A549 (cell line): ENCODE measurements at regions not wholly inside any gene's neighbourhood (a gene's known extent, or its start where the extent isn't known, plus 50 kb on each side); places are given as distances from the start of the nearest gene placed in this dataset.

ENCODE experiments used
- BCL3 ChIP-seq: fragments of >200 bp; sonication (Bioruptor Twin); formaldehyde crosslinking; IDR thresholded peaks from 3 replicates; pipeline ENCODE4 v1.6.1; 2016
- BHLHE40 ChIP-seq: IDR thresholded peaks from 2 replicates; pipeline ENCODE4 v1.6.1; 2012; ENCODE audit warnings: low read depth, low read length, inconsistent platforms
- CBX2 ChIP-seq: fragments of 200-600 bp; sonication (generic); IDR thresholded peaks from 2 replicates; pipeline ENCODE4 v1.6.1; 2016; ENCODE audit warnings: low read depth, mild to moderate bottlenecking, borderline replicate concordance
- ELK1 ChIP-seq: fragments of 150-350 bp; IDR thresholded peaks from 2 replicates; pipeline ENCODE4 v1.6.1; 2014; ENCODE audit warnings: low read depth, mild to moderate bottlenecking, low read length
- ESRRA ChIP-seq: fragments of 150-350 bp; IDR thresholded peaks from 2 replicates; pipeline ENCODE4 v1.6.1; 2014; ENCODE audit warnings: mild to moderate bottlenecking, low read length, borderline replicate concordance
- JUNB ChIP-seq: fragments of >200 bp; sonication (Bioruptor Twin); formaldehyde crosslinking; IDR thresholded peaks from 2 replicates; pipeline ENCODE4 v1.6.1; 2016
- MAFK ChIP-seq: fragments of 450-650 bp; IDR thresholded peaks from 2 replicates; pipeline ENCODE4 v1.6.1; 2014; ENCODE audit not compliant: partially characterized antibody
- POLR2A ChIP-seq: IDR thresholded peaks from 2 replicates; pipeline ENCODE4 v1.6.1; 2012; ENCODE audit warnings: mild to moderate bottlenecking, low read length
- ZC3H11A ChIP-seq: fragments of 450-650 bp; IDR thresholded peaks from 2 replicates; pipeline ENCODE4 v1.6.1; 2014; ENCODE audit warnings: antibody characterized with exemption, mild to moderate bottlenecking
- TF ChIP-seq, protein P1 (sequence below): fragments of 200-600 bp; sonication (generic); IDR thresholded peaks from 2 replicates; pipeline ENCODE4 v1.6.1; 2016; ENCODE audit warnings: antibody characterized with exemption, mild to moderate bottlenecking, moderate library complexity
- TF ChIP-seq, protein P2 (sequence below): fragments of >200 bp; sonication (Bioruptor Twin); formaldehyde crosslinking; IDR thresholded peaks from 3 replicates; pipeline ENCODE4 v1.5.1; 2016
- TF ChIP-seq, protein P3 (sequence below): fragments of 250-450 bp; sonication (Bioruptor Pico); IDR thresholded peaks from 2 replicates; pipeline ENCODE4 v1.5.0; 2021; ENCODE audit warnings: mild to moderate bottlenecking, moderate library complexity, borderline replicate concordance

- TF ChIP-seq ZC3H11A (no peak), BCL3 (no peak), POLR2A (no peak), JUNB (no peak), CBX2 (no peak), BHLHE40 (no peak), ELK1 (no peak), MAFK (no peak), ESRRA (no peak)
- TF ChIP-seq, protein P1, sequence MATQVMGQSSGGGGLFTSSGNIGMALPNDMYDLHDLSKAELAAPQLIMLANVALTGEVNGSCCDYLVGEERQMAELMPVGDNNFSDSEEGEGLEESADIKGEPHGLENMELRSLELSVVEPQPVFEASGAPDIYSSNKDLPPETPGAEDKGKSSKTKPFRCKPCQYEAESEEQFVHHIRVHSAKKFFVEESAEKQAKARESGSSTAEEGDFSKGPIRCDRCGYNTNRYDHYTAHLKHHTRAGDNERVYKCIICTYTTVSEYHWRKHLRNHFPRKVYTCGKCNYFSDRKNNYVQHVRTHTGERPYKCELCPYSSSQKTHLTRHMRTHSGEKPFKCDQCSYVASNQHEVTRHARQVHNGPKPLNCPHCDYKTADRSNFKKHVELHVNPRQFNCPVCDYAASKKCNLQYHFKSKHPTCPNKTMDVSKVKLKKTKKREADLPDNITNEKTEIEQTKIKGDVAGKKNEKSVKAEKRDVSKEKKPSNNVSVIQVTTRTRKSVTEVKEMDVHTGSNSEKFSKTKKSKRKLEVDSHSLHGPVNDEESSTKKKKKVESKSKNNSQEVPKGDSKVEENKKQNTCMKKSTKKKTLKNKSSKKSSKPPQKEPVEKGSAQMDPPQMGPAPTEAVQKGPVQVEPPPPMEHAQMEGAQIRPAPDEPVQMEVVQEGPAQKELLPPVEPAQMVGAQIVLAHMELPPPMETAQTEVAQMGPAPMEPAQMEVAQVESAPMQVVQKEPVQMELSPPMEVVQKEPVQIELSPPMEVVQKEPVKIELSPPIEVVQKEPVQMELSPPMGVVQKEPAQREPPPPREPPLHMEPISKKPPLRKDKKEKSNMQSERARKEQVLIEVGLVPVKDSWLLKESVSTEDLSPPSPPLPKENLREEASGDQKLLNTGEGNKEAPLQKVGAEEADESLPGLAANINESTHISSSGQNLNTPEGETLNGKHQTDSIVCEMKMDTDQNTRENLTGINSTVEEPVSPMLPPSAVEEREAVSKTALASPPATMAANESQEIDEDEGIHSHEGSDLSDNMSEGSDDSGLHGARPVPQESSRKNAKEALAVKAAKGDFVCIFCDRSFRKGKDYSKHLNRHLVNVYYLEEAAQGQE = no peak
- TF ChIP-seq, protein P2, sequence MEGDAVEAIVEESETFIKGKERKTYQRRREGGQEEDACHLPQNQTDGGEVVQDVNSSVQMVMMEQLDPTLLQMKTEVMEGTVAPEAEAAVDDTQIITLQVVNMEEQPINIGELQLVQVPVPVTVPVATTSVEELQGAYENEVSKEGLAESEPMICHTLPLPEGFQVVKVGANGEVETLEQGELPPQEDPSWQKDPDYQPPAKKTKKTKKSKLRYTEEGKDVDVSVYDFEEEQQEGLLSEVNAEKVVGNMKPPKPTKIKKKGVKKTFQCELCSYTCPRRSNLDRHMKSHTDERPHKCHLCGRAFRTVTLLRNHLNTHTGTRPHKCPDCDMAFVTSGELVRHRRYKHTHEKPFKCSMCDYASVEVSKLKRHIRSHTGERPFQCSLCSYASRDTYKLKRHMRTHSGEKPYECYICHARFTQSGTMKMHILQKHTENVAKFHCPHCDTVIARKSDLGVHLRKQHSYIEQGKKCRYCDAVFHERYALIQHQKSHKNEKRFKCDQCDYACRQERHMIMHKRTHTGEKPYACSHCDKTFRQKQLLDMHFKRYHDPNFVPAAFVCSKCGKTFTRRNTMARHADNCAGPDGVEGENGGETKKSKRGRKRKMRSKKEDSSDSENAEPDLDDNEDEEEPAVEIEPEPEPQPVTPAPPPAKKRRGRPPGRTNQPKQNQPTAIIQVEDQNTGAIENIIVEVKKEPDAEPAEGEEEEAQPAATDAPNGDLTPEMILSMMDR = no peak
- TF ChIP-seq, protein P3, sequence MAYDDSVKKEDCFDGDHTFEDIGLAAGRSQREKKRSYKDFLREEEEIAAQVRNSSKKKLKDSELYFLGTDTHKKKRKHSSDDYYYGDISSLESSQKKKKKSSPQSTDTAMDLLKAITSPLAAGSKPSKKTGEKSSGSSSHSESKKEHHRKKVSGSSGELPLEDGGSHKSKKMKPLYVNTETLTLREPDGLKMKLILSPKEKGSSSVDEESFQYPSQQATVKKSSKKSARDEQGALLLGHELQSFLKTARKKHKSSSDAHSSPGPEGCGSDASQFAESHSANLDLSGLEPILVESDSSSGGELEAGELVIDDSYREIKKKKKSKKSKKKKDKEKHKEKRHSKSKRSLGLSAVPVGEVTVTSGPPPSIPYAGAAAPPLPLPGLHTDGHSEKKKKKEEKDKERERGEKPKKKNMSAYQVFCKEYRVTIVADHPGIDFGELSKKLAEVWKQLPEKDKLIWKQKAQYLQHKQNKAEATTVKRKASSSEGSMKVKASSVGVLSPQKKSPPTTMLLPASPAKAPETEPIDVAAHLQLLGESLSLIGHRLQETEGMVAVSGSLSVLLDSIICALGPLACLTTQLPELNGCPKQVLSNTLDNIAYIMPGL (CRISPR knock-in tag) = no peak
These were observed 84.6 kb upstream of the BEND4 start for GRCh38 chr4:42237010-42237409.
